Mesothelial cell of epicardium (in vitro differentiated cells): ENCODE measurements at regions not wholly inside any gene's neighbourhood (a gene's known extent, or its start where the extent isn't known, plus 50 kb on each side); places are given as distances from the start of the nearest gene placed in this dataset.
"Not testable (repeated sequence)": the region's sequence is repeated elsewhere in the genome, so short reads cannot be mapped to it uniquely, and the experiment has no call there.

Experiments
- DNase-seq, 2 experiments: peaks; one replicate each; pipeline ENCODE4 v3.0.0; 2021; ENCODE audit warnings: low spot score in 2 of 2; ENCODE audit not compliant: unreplicated experiment in 2 of 2
- H3K27ac Mint-ChIP-seq: 2 replicates; pipeline ENCODE4 v1.8.0; 2021; ENCODE audit warnings: mixed read lengths
- H3K27me3 Mint-ChIP-seq: 2 replicates; pipeline ENCODE4 v1.8.0; 2021; ENCODE audit warnings: low read depth, mixed read lengths
- H3K36me3 Mint-ChIP-seq: 2 replicates; pipeline ENCODE4 v1.8.0; 2021; ENCODE audit warnings: mixed read lengths
- H3K4me1 Mint-ChIP-seq: 2 replicates; pipeline ENCODE4 v1.8.0; 2021; ENCODE audit warnings: mixed read lengths
- H3K4me3 Mint-ChIP-seq: 2 replicates; pipeline ENCODE4 v1.8.0; 2021; ENCODE audit warnings: mild to moderate bottlenecking, moderate library complexity, mixed read lengths
- H3K9me3 Mint-ChIP-seq: 2 replicates; pipeline ENCODE4 v1.8.0; 2021; ENCODE audit warnings: mixed read lengths
- CTCF ChIP-seq: fragments of 200-600 bp; sonication (generic); IDR thresholded peaks from one replicate; pipeline ENCODE4 v1.5.0; 2021; ENCODE audit warnings: antibody characterized with exemption; ENCODE audit not compliant: unreplicated experiment

DNA sequence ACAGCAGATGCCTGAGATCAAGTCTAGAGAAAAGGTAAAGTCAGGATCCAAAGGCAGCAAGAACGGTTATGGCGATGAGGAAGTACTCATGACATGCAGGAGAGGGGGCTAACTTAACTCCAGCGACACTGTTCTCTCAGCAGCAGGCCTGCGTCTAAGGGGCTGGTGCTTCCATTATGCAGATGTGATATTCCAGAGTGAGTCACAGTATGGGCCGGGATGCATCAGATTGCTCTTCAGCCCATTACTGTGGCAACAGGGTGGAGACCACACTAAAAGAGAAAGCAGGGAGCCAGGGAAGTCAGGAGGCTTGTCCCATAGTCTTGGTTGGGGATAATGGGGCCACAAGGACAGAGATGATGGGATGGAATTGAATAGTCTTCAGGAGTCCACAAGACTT lies 151.8 kb upstream of the NTF3 start:
- peaks cover 12% of the 10 kb centered on the region for H3K27me3 Mint-ChIP-seq
- H3K4me3 Mint-ChIP-seq, result no peak overlapping the region
- H3K27ac Mint-ChIP-seq, result no peak overlapping the region
- no peaks in the 10 kb centered on the region for H3K36me3 Mint-ChIP-seq
- no peak for TF ChIP-seq CTCF
- DNase-seq, result no peak
- peaks cover 3% of the 10 kb centered on the region for H3K9me3 Mint-ChIP-seq
- no peaks in the 10 kb centered on the region for H3K4me1 Mint-ChIP-seq

- H3K27ac Mint-ChIP-seq, DNase-seq, H3K9me3 Mint-ChIP-seq, H3K4me1 Mint-ChIP-seq, H3K36me3 Mint-ChIP-seq: not testable (repeated sequence)
- Mint-ChIP-seq H3K27me3 (peaks cover 19% of the 10 kb centered on the region), H3K4me3 (peak overlapping the region; percentile 17)
Measured at GRCh38 chr12:5290368-5290767, 141.5 kb upstream of the NTF3 start.

GRCh38 chr12:5292651-5293050 lies 139.3 kb upstream of the NTF3 start:
- no peaks in the 10 kb centered on the region for H3K36me3 Mint-ChIP-seq
- H3K27ac Mint-ChIP-seq, result no peak overlapping the region
- peaks cover 2% of the 10 kb centered on the region for H3K4me1 Mint-ChIP-seq
- no peak for DNase-seq
- peaks cover 19% of the 10 kb centered on the region for H3K27me3 Mint-ChIP-seq
- TF ChIP-seq CTCF, result no peak
- H3K9me3 Mint-ChIP-seq, result no peaks in the 10 kb centered on the region
- no peak overlapping the region for H3K4me3 Mint-ChIP-seq

DNA sequence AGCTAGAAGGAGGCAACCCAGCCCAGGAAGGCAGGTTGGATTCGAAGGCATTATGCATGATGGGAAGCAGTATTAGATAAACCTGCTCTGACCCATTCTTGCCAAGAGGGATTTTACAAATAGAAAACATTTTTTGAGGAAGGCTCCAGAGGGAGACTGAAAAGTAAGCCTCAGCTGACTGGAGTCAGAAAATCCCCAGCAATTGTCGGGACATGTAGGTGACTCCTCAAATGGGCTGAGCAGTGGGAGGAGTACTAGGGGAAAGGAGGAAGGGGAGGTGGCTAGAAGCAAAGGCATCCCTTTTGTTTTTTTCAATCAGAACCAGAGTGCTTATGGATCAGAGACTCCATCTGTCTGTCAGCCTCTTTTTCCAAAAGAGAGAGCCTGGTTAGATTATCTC lies 138.1 kb upstream of the NTF3 start:
- no peaks in the 10 kb centered on the region for H3K36me3 Mint-ChIP-seq
- no peak overlapping the region for H3K4me3 Mint-ChIP-seq
- no peaks in the 10 kb centered on the region for H3K9me3 Mint-ChIP-seq
- H3K4me1 Mint-ChIP-seq, result peaks cover 2% of the 10 kb centered on the region
- TF ChIP-seq CTCF, result no peak
- peaks cover 19% of the 10 kb centered on the region for H3K27me3 Mint-ChIP-seq
- DNase-seq, result no peak
- H3K27ac Mint-ChIP-seq, result no peak overlapping the region

GRCh38 chr12:5294274-5295070 lies 137.4 kb upstream of the NTF3 start:
- TF ChIP-seq CTCF, result no peak
- H3K4me3 Mint-ChIP-seq, result no peak overlapping the region
- no peaks in the 10 kb centered on the region for H3K36me3 Mint-ChIP-seq
- peaks cover 2% of the 10 kb centered on the region for H3K4me1 Mint-ChIP-seq
- DNase-seq, result no peak
- H3K27me3 Mint-ChIP-seq, result peaks cover 24% of the 10 kb centered on the region
- H3K9me3 Mint-ChIP-seq, result no peaks in the 10 kb centered on the region
- H3K27ac Mint-ChIP-seq, result no peak overlapping the region

DNA sequence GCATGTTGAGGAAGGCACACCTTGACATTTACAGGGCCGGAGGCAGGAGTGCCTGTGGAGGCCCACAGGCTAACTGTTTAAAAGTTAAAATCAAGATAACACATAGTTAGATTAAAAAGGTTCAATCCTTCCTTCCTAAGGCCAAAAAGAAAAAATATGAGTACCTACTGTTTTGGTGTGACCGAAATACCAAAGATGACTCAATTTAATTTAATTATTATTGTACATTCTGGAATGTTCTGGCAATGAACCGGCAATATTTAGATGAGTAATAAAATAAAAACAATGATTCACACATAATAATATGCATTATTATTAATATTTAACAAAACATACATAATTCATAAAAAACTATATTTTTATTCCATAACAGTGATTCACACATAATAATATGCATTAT lies 136.8 kb upstream of the NTF3 start:
- DNase-seq, result no peak
- Mint-ChIP-seq H3K36me3 (no peaks in the 10 kb centered on the region), H3K4me3 (no peak overlapping the region), H3K27ac (no peak overlapping the region), H3K9me3 (no peaks in the 10 kb centered on the region), H3K4me1 (peaks cover 2% of the 10 kb centered on the region), H3K27me3 (peaks cover 30% of the 10 kb centered on the region)
- no peak for TF ChIP-seq CTCF
